Neuron (in vitro differentiated cells): ENCODE measurements at regions not wholly inside any gene's neighbourhood (a gene's known extent, or its start where the extent isn't known, plus 50 kb on each side); places are given as distances from the start of the nearest gene placed in this dataset.

ENCODE experiments used
- H2AFZ ChIP-seq: one replicate; pipeline ENCODE4 v1.6.1; 2013; ENCODE audit warnings: low read depth, mild to moderate bottlenecking, inconsistent platforms, low read length, moderate library complexity
- H3K27me3 ChIP-seq: one replicate; pipeline ENCODE4 v1.6.1; 2013; ENCODE audit warnings: low read length; ENCODE audit not compliant: insufficient read depth
- H3K36me3 ChIP-seq: one replicate; pipeline ENCODE4 v1.6.1; 2013; ENCODE audit warnings: low read length; ENCODE audit not compliant: insufficient read depth
- H3K4me1 ChIP-seq: one replicate; pipeline ENCODE4 v1.6.1; 2013; ENCODE audit warnings: low read length; ENCODE audit not compliant: insufficient read depth
- H3K4me3 ChIP-seq: 2 replicates; pipeline ENCODE4 v1.5.1; 2013; ENCODE audit warnings: mild to moderate bottlenecking, low read length, moderate library complexity
- H3K9me3 ChIP-seq: one replicate; pipeline ENCODE4 v1.6.1; 2013; ENCODE audit warnings: low read length

GRCh38 chr12:16670456-16671050 lies 64.6 kb upstream of the LMO3 start:
- Histone ChIP-seq H3K27me3 (no peaks in the 10 kb centered on the region), H3K9me3 (no peaks in the 10 kb centered on the region), H3K4me1 (no peaks in the 10 kb centered on the region), H3K36me3 (no peaks in the 10 kb centered on the region), H3K4me3 (no peak overlapping the region), H2AFZ (no peak overlapping the region)

DNA sequence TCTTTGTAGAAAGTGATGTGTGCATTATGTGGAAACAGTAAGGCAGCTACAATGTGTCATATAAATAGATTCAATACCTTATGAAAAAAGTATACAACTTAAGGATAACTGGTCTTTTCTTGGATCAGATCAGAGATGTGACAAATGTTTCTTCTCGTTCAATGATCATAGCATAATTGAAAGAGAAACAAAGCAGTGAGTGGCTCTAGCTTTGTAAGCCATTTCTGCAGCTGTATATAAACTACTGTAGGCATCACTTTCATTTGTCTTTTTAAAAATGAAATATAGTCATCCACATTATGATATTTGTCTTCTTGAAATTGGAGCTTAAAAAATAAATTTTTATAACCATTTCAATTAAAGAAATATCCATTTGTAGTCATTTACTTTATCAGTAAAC lies 63.8 kb upstream of the LMO3 start:
- Histone ChIP-seq H3K9me3 (no peaks in the 10 kb centered on the region), H3K36me3 (no peaks in the 10 kb centered on the region), H2AFZ (no peak overlapping the region), H3K4me1 (no peaks in the 10 kb centered on the region), H3K27me3 (no peaks in the 10 kb centered on the region), H3K4me3 (no peak overlapping the region)

DNA sequence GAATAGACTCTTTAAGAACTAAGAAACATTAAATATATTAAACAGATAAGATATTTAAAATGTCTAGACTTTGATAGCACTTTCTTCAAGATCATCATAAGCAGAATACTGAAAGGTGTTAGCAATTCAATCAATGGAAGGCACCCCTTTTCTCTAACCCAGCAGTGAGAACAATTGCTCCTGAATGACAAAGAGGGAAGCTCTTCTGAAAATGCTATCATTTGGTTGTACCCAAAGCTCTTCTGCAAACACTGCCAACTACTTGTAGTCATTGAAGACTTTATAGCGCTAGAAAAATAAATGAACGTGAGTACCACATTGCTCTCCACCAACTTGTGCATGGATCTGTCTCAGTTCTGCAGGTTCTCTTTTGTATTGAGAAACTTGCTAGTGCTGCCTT lies 62.2 kb upstream of the LMO3 start:
- no peaks in the 10 kb centered on the region for H3K36me3 ChIP-seq
- H2AFZ ChIP-seq: no peak overlapping the region
- H3K9me3 ChIP-seq: no peaks in the 10 kb centered on the region
- H3K27me3 ChIP-seq: no peaks in the 10 kb centered on the region
- H3K4me1 ChIP-seq: no peaks in the 10 kb centered on the region
- no peak overlapping the region for H3K4me3 ChIP-seq

GRCh38 chr12:16658699-16659098 lies 52.7 kb upstream of the LMO3 start:
- Histone ChIP-seq H3K27me3 (no peaks in the 10 kb centered on the region), H2AFZ (no peak overlapping the region), H3K9me3 (no peaks in the 10 kb centered on the region), H3K4me1 (no peaks in the 10 kb centered on the region), H3K36me3 (no peaks in the 10 kb centered on the region), H3K4me3 (no peak overlapping the region)
